ENCODE measurements at regions not wholly inside any gene's neighbourhood (a gene's known extent, or its start where the extent isn't known, plus 50 kb on each side); places are given as distances from the start of the nearest gene placed in this dataset.
A peak's percentile ranks its signal among the peaks of the same experiment; 100 is the strongest.

- DNase-seq (ENCODE audit: low read depth): no peak
Measured at GRCh38 chr4:56286763-56287162, 100.5 kb downstream of the AASDH start.

DNA sequence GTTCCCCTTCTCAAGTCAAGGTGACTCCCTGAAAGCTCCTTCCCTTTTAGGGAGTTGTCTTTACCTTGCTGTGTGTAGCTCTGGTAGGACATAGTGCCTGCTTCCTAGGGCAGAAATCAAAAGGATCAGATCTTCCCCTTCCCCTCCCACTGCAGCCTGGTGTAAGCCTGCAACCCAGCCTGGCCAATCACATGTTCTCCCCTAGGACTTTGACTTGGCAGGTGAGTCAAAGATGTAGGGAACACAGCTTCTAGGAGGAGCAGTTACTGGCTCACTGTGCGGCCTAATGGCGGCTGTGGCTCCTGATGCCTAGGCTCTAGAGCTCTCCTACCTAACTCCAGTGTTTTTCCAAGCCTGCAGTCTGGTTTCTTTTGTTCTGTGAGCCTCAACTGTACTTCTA lies 103.9 kb downstream of the AASDH start:
- DNase-seq (ENCODE audit: low read depth): no peak

DNA sequence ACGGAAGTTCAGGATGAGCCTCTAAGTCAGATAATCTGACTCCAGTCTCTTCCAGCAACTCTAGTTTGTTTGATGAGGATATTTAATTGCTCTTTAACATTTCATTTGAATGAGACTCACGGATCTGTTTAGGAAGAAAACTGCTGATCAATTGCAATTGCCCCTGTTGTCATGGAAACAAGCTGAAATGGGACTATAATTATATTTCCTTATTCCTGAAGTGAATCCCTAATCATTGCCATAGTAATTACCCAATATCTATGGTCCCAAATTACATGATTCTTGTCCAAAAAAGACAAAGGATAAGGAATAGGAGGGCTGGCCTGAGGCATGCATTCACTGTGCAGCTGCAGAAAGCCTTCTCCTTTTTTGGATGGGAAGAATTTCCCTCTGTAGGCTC lies 105.3 kb downstream of the AASDH start:
- no peak for DNase-seq (ENCODE audit: low read depth)

DNA sequence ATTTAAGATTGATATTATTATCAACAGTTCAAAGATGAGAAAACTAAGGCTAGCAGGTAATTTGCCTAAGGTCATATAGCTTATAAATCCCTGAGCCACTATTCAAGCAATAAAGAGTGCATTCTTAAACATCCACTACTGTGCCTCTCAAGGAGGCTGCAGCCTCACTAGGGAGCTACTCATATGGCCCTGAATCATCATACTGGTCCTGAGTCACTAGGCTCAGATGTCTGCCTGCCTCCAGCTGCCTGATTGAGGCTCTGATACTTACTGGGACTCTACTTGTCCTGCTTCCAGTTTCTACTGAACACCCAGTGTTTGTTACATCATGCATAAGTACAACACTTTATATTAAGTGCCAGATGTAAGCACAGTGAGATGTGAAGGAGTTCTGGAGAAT lies 110.7 kb downstream of the AASDH start:
- DNase-seq (ENCODE audit: low read depth): no peak

DNA sequence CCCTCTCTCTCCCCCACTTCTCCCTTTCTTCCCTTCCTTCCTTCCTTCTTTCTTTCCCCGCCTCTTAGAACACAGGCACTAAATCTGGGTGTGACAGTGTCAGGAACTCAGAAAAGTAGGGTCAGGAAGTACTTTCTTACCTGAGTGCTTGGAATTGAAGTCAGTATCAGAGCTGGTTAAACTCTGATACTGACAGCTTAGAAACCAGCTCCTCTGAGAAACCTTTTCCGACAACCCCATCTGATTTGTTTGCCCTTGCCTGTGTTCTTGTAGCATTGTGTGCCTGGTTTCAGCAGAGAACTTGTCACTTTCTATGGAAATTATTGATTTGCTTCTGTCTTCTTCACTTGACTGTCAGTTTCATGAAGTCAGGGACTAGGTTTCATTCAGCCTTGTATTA lies 113.9 kb downstream of the AASDH start:
- no peak for DNase-seq (ENCODE audit: low read depth)

DNA sequence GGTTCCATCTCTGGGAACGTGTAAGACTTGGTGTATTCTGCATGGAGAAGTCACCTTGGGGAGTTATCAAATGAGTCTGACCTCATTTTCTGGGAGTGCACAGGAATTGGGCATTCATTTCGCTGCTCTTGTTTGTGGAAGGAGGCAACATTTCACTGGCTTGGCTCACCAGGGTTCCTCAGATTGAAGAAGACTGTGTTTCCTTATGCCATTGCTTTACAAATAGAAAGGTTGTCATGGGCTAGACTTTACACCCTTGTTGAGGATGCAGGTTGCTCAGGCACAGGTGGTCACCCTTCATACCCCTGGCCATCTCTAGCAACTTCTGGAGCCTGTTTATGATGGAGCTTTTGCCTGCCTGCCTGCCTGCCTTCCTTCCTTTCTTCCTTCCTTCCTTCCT lies 114.4 kb downstream of the AASDH start:
- no peak for DNase-seq (ENCODE audit: low read depth)

- DNase-seq (ENCODE audit: low read depth): no peak
Measured at GRCh38 chr4:56272003-56272402, 115.3 kb downstream of the AASDH start.

DNA sequence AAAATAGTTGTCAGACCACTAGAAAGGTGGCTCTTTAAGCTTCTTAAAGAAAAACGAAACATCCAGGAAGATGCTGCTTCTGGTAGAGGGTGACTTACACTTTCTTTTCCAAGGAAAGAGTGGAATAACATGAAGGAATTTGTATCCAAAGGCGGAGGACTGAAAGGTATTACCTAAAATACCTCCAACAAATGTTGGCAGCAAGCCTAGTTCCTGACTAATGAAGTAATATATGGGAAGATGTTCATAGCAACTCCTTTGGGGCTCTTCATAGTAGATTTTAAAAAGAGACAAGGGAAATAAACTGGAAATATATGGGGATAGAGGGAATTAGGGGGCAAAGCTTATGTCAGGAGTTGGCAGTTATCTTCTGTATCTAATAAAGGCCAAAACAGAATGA lies 116.2 kb downstream of the AASDH start:
- peak; percentile 18 for DNase-seq (ENCODE audit: low read depth)

- no peak for DNase-seq (ENCODE audit: low read depth)
Measured at GRCh38 chr4:56267558-56267957, 119.7 kb downstream of the AASDH start.

DNA sequence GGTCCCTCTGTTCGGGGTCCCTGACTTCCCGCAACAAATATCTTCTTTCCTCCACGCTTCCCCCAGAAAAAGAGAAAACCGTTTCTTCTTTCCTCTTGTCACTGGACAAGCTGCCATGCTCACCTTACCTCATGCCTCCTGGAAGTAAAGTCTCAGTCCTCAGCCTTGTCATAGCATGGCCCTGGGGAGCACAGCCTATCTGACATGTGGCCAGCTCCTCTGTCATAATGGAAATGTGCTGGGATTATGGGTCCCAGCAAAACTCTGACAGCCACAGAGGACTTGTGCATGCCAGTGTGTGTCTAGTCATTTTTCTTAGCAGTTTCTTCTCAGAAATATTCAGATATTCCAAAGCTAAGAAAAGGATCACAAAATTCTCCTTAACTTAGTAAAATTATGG lies 122.4 kb downstream of the AASDH start:
- no peak for DNase-seq (ENCODE audit: low read depth)

- no peak for DNase-seq (ENCODE audit: low read depth)
Measured at GRCh38 chr4:56261027-56261426, 126.3 kb downstream of the AASDH start.

DNA sequence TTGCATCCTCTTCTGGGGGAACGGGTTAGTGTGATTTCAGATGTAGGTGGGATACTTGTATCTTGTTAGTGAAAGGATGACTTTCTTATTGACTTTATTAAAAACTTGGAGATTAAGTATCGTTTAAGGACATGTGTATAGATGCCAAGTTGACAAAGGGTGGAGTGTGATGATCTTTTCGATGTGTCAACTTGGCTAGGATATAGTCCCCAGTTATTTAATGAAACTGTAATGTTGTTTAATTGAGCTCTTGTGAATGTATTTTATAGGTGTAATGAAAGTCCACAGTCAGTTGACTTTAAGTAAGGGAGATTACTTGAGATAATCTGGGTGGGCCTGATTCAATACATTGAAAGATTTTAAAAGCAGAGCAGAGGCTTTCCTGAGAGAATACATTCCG lies 127.0 kb downstream of the AASDH start:
- no peak for DNase-seq (ENCODE audit: low read depth)

DNA sequence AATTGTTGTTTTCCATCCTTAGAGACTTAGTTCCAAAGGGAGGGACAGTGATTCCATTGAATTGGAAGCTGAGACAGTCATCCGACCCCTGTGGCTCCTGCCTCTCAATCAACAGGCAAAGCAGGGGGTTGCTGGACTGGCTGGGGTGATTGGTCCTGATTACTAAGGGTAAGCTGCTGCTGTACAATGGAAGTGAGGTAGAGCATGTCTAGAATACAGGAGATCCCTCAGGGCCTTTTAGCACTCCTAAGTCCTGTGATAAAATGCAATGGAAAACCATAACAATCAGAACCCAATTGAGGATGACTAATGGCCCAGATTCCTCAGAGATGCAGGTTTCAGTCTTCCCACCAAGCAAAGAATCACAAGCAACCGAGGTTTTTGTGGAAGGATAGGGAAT lies 127.6 kb downstream of the AASDH start:
- no peak for DNase-seq (ENCODE audit: low read depth)

DNA sequence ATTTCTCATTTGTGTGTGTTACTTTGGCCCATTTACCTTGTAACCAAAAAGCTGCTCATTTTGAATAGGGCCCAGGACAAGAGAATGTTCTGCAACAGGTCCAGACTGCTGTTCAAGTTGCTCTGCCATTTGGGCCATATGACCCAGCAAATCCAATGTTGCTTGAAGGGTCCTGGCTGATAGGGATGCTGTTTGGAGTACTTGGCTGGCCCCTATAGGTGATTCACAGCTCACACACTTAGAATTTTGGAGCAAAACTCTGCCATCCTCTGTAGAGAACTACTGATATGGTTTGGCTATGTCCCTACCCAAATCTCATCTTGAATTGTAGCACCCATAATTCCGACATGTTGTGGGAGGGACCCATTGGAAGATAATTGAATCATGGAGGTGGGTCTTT lies 131.5 kb downstream of the AASDH start:
- DNase-seq (ENCODE audit: low read depth): no peak

DNA sequence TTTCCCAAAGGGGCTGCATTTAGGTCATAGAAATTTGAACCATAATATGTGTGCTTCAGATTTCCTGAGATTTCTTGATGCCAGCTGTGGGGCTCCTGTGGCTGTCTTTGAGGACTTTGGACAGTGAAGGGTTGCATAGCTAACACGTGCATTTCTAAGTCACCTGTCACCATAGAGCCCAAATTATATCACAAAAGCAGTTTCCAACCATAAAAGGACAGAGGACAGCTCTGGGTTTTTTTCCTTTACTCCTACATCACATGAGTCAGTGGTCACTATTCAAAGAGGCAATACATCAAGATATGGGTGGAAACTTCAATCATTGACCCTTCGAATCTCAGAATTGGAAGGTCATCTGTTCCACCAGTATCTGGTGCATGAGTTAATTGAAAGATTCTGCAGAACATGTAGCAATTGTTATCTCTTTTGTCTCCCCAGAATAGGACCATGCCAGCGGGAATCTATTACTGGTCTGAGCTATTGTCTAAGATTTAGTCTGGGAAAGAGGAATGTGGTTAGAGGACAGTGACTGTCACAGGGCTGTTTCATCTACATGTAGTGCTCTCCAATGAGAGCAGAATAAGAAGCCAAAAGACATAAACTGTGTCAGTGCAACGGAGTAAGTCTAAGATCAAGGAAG lies 133.5 kb downstream of the AASDH start:
- no peak for DNase-seq (ENCODE audit: low read depth)

- no peak for DNase-seq (ENCODE audit: low read depth)
Measured at GRCh38 chr4:56252561-56253152, 134.6 kb downstream of the AASDH start.

DNA sequence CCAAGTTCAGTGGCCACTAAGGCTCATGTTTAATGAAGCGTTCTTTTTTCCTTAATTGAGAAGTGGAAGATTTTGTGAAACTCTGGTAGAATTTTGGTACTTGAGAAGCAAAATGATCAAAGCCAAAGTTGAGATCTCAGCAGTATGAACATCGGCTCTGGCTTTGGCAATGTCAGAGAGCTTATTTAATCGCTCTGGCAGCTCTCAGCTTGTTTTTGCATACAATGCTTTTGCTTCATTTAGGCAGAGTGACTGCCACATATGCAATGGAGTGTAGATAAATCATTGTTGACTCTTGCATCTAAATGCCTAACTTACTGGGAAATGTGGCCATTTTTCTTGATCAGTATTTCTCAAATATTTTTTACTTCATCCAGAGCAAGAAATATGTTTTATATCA lies 135.7 kb downstream of the AASDH start:
- DNase-seq (ENCODE audit: low read depth): no peak

- no peak for DNase-seq (ENCODE audit: low read depth)
Measured at GRCh38 chr4:56250776-56251175, 136.5 kb downstream of the AASDH start.

- peak; percentile 7 for DNase-seq (ENCODE audit: low read depth)
Measured at GRCh38 chr4:56247646-56248045, 139.6 kb downstream of the AASDH start.

GRCh38 chr4:56246233-56246610 lies 141.1 kb downstream of the AASDH start:
- no peak for DNase-seq (ENCODE audit: low read depth)

DNA sequence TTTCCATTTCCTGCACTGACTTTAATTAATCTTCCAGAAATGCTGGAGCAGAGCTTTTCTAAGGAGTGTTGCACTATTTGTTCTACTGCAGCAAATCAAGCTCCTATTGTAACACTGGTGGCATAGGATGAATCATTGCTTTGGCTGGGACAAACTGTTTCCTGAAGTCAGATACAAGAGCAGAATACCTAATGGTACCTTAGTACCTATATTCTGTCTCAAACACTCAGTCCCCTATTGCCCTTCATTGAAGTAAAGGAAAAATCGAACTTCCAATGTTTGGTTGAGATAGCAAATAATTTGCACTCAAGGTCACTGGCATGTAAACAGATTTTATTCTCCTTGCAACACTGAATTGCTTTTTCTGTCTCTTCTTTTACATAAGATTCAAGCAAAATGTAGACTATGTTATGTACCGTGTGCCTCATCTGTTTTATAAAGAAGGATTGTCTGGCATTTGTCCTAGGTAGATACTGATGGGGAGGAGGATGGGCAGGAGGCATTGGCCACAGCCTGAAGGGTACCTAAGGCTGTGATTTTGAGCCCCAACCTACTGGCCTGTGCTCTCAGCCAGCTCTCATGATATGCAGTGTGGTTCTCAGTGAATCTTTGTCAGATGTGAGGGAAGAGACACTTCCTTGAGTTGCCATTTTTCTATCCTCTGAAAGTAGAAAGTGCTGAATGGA lies 141.6 kb downstream of the AASDH start:
- peak; percentile 27 for DNase-seq (ENCODE audit: low read depth)

GRCh38 chr4:56244681-56245080 lies 142.6 kb downstream of the AASDH start:
- no peak for DNase-seq (ENCODE audit: low read depth)

DNA sequence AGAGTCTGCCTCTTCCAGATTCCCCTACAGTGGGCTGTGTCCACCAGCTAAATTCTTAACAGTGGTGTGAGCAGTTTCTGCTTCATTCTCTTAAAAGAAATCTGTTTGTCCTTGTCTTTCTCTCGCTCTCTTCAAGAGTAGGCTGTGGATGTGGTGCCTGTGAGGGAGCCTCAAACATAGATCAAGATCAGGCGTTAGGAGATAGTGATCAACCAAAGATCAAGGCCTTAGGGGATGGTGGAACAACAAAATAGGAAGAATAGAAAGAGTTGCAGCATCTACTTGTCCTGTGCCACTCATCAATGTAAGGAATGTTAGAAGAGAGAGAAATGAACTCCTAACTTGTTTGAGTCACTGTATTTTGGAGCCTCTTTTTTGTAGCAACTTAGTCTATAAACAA lies 144.2 kb downstream of the AASDH start:
- no peak for DNase-seq (ENCODE audit: low read depth)

- DNase-seq (ENCODE audit: low read depth): peak; percentile 7
Measured at GRCh38 chr4:56241500-56241899, 145.8 kb downstream of the AASDH start.
